ENCODE measurements at regions not wholly inside any gene's neighbourhood (a gene's known extent, or its start where the extent isn't known, plus 50 kb on each side); places are given as distances from the start of the nearest gene placed in this dataset.

DNA sequence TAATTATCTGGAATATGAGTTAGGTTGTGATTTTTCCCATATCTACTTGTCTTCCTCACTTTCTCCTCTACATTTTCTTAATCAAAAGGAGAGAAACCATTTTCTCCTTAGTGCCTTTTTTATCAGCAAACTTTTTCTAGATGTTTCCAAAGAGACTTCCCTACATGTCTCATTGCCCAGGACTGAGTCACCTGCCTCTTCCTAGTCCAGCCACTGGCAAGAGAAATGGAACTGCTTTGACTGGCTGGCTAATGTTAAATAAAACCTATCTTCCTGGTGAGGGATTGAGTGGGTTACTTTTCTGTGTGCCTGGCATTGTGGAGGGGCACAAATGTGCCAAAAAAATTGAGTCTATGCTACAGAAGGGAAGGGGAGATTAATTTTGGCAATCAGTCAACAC is 52.1 kb upstream of the CD5L start:
- Histone ChIP-seq H3K27me3 (ENCODE audit: insufficient read depth, low read length) (peaks cover 8% of the 10 kb centered on the region), H3K79me2 (ENCODE audit: insufficient read depth, low read length) (no peaks in the 10 kb centered on the region), H3K4me1 (ENCODE audit: control insufficient read depth in 1 of 2, insufficient read depth in 2 of 2, low read length in 2 of 2) (no peaks in the 10 kb centered on the region), H3K36me3 (ENCODE audit: control insufficient read depth in 1 of 2, insufficient read depth in 2 of 2, low read length in 2 of 2) (no peaks in the 10 kb centered on the region), H3K4me3 (replicated peaks in 1 of 2; ENCODE audit: low read depth in 1 of 2, low read length in 2 of 2) (no peak overlapping the region), H4K20me1 (ENCODE audit: insufficient read depth) (no peaks in the 10 kb centered on the region), H3K27ac (ENCODE audit: low read depth, low read length) (no peak overlapping the region), H3K9me3 (ENCODE audit: control insufficient read depth in 1 of 2, insufficient read depth in 1 of 2, low read depth in 1 of 2, low read length in 2 of 2) (no peaks in the 10 kb centered on the region), H3K4me2 (ENCODE audit: low read length) (no peak overlapping the region), H2AFZ (ENCODE audit: low read depth, low read length, poor library complexity, severe bottlenecking) (no peak overlapping the region), H3K9ac (ENCODE audit: low read length) (no peak overlapping the region), H3K9me2 (ENCODE audit: insufficient read depth) (no peaks in the 10 kb centered on the region)
- intact Hi-C loops (cut with micrococcal nuclease), result no loop called here
- BruUV-seq (replicated peaks), result no TSS peak
- DNase-seq (ENCODE audit: low read depth, low spot score), result no peak
- no peak for ATAC-seq
- ChIA-PET POLR2A (no interaction called here), CTCF (no interaction called here), RAD21 (ENCODE audit: low non-redundant PET in 1 of 2, low total read pairs in 2 of 2, uncharacterized antibody in 2 of 2, unreplicated experiment in 2 of 2) (no interaction called here)
- TF ChIP-seq POLR2AphosphoS5 (IDR thresholded peaks at IDR 0.05; ENCODE audit: low read depth, low read length) (no peak), CBX3 (IDR thresholded peaks at IDR 0.05; ENCODE audit: low read depth) (no peak), EGR1 (IDR thresholded peaks at IDR 0.05; ENCODE audit: low read depth) (no peak), TCF7L2 (IDR thresholded peaks at IDR 0.05; ENCODE audit: borderline replicate concordance, extremely low read depth, insufficient read depth, insufficient read length) (no peak), EZH2phosphoT487 (IDR thresholded peaks at IDR 0.05; ENCODE audit: borderline replicate concordance) (no peak), RAD21 (IDR thresholded peaks at IDR 0.05; ENCODE audit: low read depth) (no peak), FOSL1 (IDR thresholded peaks at IDR 0.05; ENCODE audit: low read depth) (no peak), CEBPB (IDR thresholded peaks at IDR 0.05; ENCODE audit: low read depth) (no peak), ZFX (IDR thresholded peaks at IDR 0.05) (no peak), POLR2A (IDR thresholded peaks at IDR 0.05; ENCODE audit: borderline replicate concordance, extremely low read depth, insufficient read depth, insufficient read length) (no peak), SRF (IDR thresholded peaks at IDR 0.05; ENCODE audit: low read depth) (no peak), EZH2 (IDR thresholded peaks at IDR 0.05) (no peak), SIN3A (IDR thresholded peaks at IDR 0.05; ENCODE audit: low read depth) (no peak), MAX (IDR thresholded peaks at IDR 0.05) (no peak)

DNA sequence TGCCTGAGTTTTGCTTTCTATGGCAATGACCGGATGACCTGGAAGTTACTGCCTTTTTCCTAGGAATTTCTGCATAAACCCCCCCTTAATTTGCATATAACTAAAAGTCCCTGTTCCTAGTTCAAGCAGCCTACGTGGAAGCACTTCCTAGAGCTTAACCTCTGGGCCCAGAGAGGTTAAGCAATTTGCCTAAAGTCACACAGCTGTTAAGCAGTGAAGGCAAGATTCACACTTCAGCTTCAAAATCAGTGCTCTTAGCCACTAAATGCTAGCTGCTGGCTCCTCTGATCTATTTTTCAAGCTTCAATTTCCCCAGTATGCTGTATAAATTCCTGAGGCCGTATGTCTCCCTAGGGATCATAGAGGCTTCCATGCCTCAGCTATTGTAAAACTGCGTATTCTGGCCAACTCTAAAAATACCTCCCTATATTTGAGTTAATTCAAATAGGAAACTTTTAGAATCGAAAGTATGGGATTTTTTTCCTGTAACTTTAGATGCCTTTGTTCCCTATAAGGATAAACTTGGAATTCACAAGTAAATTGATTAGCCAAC is 53.1 kb upstream of the CD5L start:
- Histone ChIP-seq H3K9ac (ENCODE audit: low read length) (no peak overlapping the region), H3K36me3 (ENCODE audit: control insufficient read depth in 1 of 2, insufficient read depth in 2 of 2, low read length in 2 of 2) (no peaks in the 10 kb centered on the region), H3K4me2 (ENCODE audit: low read length) (no peak overlapping the region), H3K27me3 (ENCODE audit: insufficient read depth, low read length) (peaks cover 4% of the 10 kb centered on the region), H4K20me1 (ENCODE audit: insufficient read depth) (no peaks in the 10 kb centered on the region), H2AFZ (ENCODE audit: low read depth, low read length, poor library complexity, severe bottlenecking) (no peak overlapping the region), H3K9me3 (ENCODE audit: control insufficient read depth in 1 of 2, insufficient read depth in 1 of 2, low read depth in 1 of 2, low read length in 2 of 2) (no peaks in the 10 kb centered on the region), H3K4me1 (ENCODE audit: control insufficient read depth in 1 of 2, insufficient read depth in 2 of 2, low read length in 2 of 2) (no peaks in the 10 kb centered on the region), H3K9me2 (ENCODE audit: insufficient read depth) (no peaks in the 10 kb centered on the region), H3K27ac (ENCODE audit: low read depth, low read length) (no peak overlapping the region), H3K4me3 (replicated peaks in 1 of 2; ENCODE audit: low read depth in 1 of 2, low read length in 2 of 2) (no peak overlapping the region), H3K79me2 (ENCODE audit: insufficient read depth, low read length) (no peaks in the 10 kb centered on the region)
- no TSS peak for BruUV-seq (replicated peaks)
- ChIA-PET CTCF (no interaction called here), POLR2A (no interaction called here), RAD21 (ENCODE audit: low non-redundant PET in 1 of 2, low total read pairs in 2 of 2, uncharacterized antibody in 2 of 2, unreplicated experiment in 2 of 2) (no interaction called here)
- intact Hi-C loops (cut with micrococcal nuclease), result no loop called here
- DNase-seq (ENCODE audit: low read depth, low spot score), result no peak
- no peak for ATAC-seq
- TF ChIP-seq POLR2AphosphoS5 (IDR thresholded peaks at IDR 0.05; ENCODE audit: low read depth, low read length) (no peak), ELF1 (IDR thresholded peaks at IDR 0.05; ENCODE audit: borderline replicate concordance, low read depth) (no peak), POLR2A (IDR thresholded peaks at IDR 0.05; ENCODE audit: borderline replicate concordance, extremely low read depth, insufficient read depth, insufficient read length) (no peak), RAD21 (IDR thresholded peaks at IDR 0.05; ENCODE audit: low read depth) (no peak), JUND (IDR thresholded peaks at IDR 0.05) (no peak), YY1 (IDR thresholded peaks at IDR 0.05; ENCODE audit: extremely low read depth, insufficient replicate concordance, low read depth, low read length) (no peak), CBX3 (IDR thresholded peaks at IDR 0.05; ENCODE audit: low read depth) (no peak), TCF7L2 (IDR thresholded peaks at IDR 0.05; ENCODE audit: borderline replicate concordance, extremely low read depth, insufficient read depth, insufficient read length) (no peak), EZH2 (IDR thresholded peaks at IDR 0.05) (no peak), ZNF274 (IDR thresholded peaks at IDR 0.05; ENCODE audit: low read depth, low read length) (no peak)
- TF ChIP-seq, protein P1, sequence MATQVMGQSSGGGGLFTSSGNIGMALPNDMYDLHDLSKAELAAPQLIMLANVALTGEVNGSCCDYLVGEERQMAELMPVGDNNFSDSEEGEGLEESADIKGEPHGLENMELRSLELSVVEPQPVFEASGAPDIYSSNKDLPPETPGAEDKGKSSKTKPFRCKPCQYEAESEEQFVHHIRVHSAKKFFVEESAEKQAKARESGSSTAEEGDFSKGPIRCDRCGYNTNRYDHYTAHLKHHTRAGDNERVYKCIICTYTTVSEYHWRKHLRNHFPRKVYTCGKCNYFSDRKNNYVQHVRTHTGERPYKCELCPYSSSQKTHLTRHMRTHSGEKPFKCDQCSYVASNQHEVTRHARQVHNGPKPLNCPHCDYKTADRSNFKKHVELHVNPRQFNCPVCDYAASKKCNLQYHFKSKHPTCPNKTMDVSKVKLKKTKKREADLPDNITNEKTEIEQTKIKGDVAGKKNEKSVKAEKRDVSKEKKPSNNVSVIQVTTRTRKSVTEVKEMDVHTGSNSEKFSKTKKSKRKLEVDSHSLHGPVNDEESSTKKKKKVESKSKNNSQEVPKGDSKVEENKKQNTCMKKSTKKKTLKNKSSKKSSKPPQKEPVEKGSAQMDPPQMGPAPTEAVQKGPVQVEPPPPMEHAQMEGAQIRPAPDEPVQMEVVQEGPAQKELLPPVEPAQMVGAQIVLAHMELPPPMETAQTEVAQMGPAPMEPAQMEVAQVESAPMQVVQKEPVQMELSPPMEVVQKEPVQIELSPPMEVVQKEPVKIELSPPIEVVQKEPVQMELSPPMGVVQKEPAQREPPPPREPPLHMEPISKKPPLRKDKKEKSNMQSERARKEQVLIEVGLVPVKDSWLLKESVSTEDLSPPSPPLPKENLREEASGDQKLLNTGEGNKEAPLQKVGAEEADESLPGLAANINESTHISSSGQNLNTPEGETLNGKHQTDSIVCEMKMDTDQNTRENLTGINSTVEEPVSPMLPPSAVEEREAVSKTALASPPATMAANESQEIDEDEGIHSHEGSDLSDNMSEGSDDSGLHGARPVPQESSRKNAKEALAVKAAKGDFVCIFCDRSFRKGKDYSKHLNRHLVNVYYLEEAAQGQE (IDR thresholded peaks at IDR 0.05; ENCODE audit: low read depth), result no peak
- TF ChIP-seq, protein P2, sequence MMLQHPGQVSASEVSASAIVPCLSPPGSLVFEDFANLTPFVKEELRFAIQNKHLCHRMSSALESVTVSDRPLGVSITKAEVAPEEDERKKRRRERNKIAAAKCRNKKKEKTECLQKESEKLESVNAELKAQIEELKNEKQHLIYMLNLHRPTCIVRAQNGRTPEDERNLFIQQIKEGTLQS (IDR thresholded peaks at IDR 0.05), result no peak
